ENCODE measurements at regions not wholly inside any gene's neighbourhood (a gene's known extent, or its start where the extent isn't known, plus 50 kb on each side); places are given as distances from the start of the nearest gene placed in this dataset.
A peak's percentile ranks its signal among the peaks of the same experiment; 100 is the strongest.

GRCh38 chr1:221203224-221204054 lies 324.2 kb downstream of the HLX start:
- intact Hi-C loops (cut with micrococcal nuclease; ENCODE audit: unreplicated experiment) (loop anchor here (1.0 to 5.0 kb wide), 7 partner anchors 36 to 393 kb away; no protein-coding TSS in a partner anchor), in situ Hi-C loops (cut with MboI) (no loop called here)
- POLR2A ChIA-PET, result interaction anchor here (1.1 kb wide), 1 partner anchor 37 kb away, joined by 3 read pairs; no protein-coding TSS in a partner anchor
- FAIRE-seq (peak; percentile 96), DNase-seq (ENCODE audit: low read depth, low spot score) (peak; percentile 30), ATAC-seq (peak; percentile 87)
- H3K4me2 ChIP-seq (ENCODE audit: control insufficient read depth, insufficient read depth), result no peak overlapping the region
- SMC1A ChIA-PET (ENCODE audit: uncharacterized antibody, unreplicated experiment), result interaction anchor here (0.6 to 7.6 kb wide), 43 partner anchors 11 to 397 kb away, joined by 3 to 99 read pairs (median 5); partner anchors contain the start of gene HLX
- WGBS (ENCODE audit: insufficient coverage, insufficient replicate concordance, low lambda C conversion rate, missing lambda C conversion rate), result 3% methylated on average over 3 of the region's 3 CpGs
- no peaks in the 10 kb centered on the region for H3K79me2 ChIP-seq (ENCODE audit: control insufficient read depth, insufficient read depth, low read length)
- BruUV-seq (replicated peaks), result no TSS peak
- H3K9ac ChIP-seq (ENCODE audit: control insufficient read depth, insufficient read depth, low read length), result no peak overlapping the region
- no peaks in the 10 kb centered on the region for H3K4me1 ChIP-seq (ENCODE audit: control insufficient read depth, insufficient read depth, low read length)
- CTCF ChIA-PET, result interaction anchor here (0.6 to 9.0 kb wide), 58 partner anchors 10 to 394 kb away, joined by 3 to 150 read pairs (median 5); partner anchors contain the start of gene HLX
- no peak overlapping the region for H3K27ac ChIP-seq (ENCODE audit: control insufficient read depth, insufficient read depth)
- H3K9me3 ChIP-seq (replicated peaks; ENCODE audit: control insufficient read depth, insufficient read depth, low read length), result no peaks in the 10 kb centered on the region
- TF ChIP-seq FOS (IDR thresholded peaks at IDR 0.05; ENCODE audit: borderline replicate concordance, extremely low read depth, insufficient read length) (no peak), SMARCA5 (IDR thresholded peaks at IDR 0.05) (peak; percentile 35; the same call in 1 of the 2 replicates), MXI1 (IDR thresholded peaks at IDR 0.05; ENCODE audit: low read depth, low read length) (0 out of 2 replicates have a peak, but pooled peaks have one; percentile 19), SMC3 (IDR thresholded peaks at IDR 0.05; ENCODE audit: borderline replicate concordance, low read length) (peak; percentile 95), POU2F2 (IDR thresholded peaks at IDR 0.05; ENCODE audit: borderline replicate concordance, low read depth, low read length) (0 out of 3 replicates have a peak, but pooled peaks have one; percentile 23), CTCF (IDR thresholded peaks at IDR 0.05 in 2 of 3, conservative IDR thresholded peaks at IDR 0.05 in 1 of 3; ENCODE audit: control insufficient read depth in 2 of 3, extremely low read depth in 1 of 3, insufficient read depth in 1 of 3, low read depth in 3 of 3, low read length in 3 of 3) (peak; percentile 80 to 93 (median 90)), BMI1 (IDR thresholded peaks at IDR 0.05; ENCODE audit: borderline replicate concordance) (no peak), YY1 (IDR thresholded peaks at IDR 0.05; ENCODE audit: low read depth, low read length) (peak; percentile 77; the same call in 1 of the 2 replicates), PBX3 (IDR thresholded peaks at IDR 0.05; ENCODE audit: insufficient replicate concordance, low read depth, low read length) (no peak), RAD21 (IDR thresholded peaks at IDR 0.05; ENCODE audit: insufficient read depth, low read depth, low read length) (peak; percentile 98), HCFC1 (IDR thresholded peaks at IDR 0.05; ENCODE audit: low read length) (no peak), SPI1 (IDR thresholded peaks at IDR 0.05; ENCODE audit: borderline replicate concordance, insufficient read depth, low read depth, low read length) (peak; percentile 33; the same call in 1 of the 2 replicates)
- H2AFZ ChIP-seq (ENCODE audit: control insufficient read depth, low read depth, low read length), result no peak overlapping the region
- no peaks in the 10 kb centered on the region for H4K20me1 ChIP-seq (ENCODE audit: control insufficient read depth, insufficient read depth)
- no peaks in the 10 kb centered on the region for H3K27me3 ChIP-seq (replicated peaks in 1 of 2; ENCODE audit: control insufficient read depth in 2 of 2, insufficient read depth in 2 of 2, low read length in 1 of 2)
- no peak overlapping the region for H3K4me3 ChIP-seq
- RAD21 ChIA-PET (ENCODE audit: unreplicated experiment), result interaction anchor here (0.6 to 4.3 kb wide), 39 partner anchors 10 to 1252 kb away, joined by 3 to 48 read pairs (median 4); partner anchors contain the start of gene HLX
- no peaks in the 10 kb centered on the region for H3K36me3 ChIP-seq (ENCODE audit: control insufficient read depth in 2 of 2, insufficient read depth in 2 of 2, low read length in 1 of 2)
